Fibroblast of lung (primary cell): ENCODE measurements at regions not wholly inside any gene's neighbourhood (a gene's known extent, or its start where the extent isn't known, plus 50 kb on each side); places are given as distances from the start of the nearest gene placed in this dataset.

ENCODE experiments used
- EZH2 ChIP-seq: IDR thresholded peaks from 2 replicates; pipeline ENCODE4 v1.5.1; 2012; ENCODE audit warnings: low read length, control low read depth, mild to moderate bottlenecking; ENCODE audit errors: missing control alignments
- TF ChIP-seq, protein P1 (sequence below), 2 donors: IDR thresholded peaks in 1 of 2; conservative IDR thresholded peaks in 1 of 2; 1 replicate in 1 of 2; 2 replicates in 1 of 2; pipeline ENCODE4 v1.5.1; 2011 to 2012; ENCODE audit warnings: low read length in 2 of 2, control low read depth in 1 of 2, inconsistent platforms in 1 of 2, low read depth in 1 of 2, mild to moderate bottlenecking in 1 of 2

DNA sequence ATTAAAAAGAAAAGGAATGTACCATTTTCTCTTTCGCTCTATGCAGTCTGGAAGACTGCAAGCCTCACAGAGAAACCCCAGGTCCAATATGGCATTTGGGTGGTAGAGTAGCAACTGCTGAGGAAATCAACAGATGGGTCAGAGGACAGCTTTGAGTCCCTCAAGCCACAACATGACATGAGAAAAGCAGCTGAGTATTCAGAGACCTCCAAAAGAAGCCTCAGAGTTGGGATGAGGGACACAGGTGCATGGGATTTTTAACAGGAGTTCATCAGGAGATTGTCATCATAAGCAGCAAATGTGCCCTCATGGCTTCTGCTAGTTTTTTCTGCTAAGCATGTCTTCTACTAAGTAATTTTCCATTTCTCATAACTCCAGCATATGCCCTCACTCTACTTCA, 111.6 kb downstream of the BLID start:
- TF ChIP-seq, protein P1, sequence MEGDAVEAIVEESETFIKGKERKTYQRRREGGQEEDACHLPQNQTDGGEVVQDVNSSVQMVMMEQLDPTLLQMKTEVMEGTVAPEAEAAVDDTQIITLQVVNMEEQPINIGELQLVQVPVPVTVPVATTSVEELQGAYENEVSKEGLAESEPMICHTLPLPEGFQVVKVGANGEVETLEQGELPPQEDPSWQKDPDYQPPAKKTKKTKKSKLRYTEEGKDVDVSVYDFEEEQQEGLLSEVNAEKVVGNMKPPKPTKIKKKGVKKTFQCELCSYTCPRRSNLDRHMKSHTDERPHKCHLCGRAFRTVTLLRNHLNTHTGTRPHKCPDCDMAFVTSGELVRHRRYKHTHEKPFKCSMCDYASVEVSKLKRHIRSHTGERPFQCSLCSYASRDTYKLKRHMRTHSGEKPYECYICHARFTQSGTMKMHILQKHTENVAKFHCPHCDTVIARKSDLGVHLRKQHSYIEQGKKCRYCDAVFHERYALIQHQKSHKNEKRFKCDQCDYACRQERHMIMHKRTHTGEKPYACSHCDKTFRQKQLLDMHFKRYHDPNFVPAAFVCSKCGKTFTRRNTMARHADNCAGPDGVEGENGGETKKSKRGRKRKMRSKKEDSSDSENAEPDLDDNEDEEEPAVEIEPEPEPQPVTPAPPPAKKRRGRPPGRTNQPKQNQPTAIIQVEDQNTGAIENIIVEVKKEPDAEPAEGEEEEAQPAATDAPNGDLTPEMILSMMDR (conservative IDR thresholded peaks at IDR 0.05 in 1 of 2, IDR thresholded peaks at IDR 0.05 in 1 of 2; ENCODE audit: low read depth in 1 of 2, low read length in 2 of 2) = no peak
- TF ChIP-seq EZH2 = no peak
